PC-9 (cell line): ENCODE measurements at regions not wholly inside any gene's neighbourhood (a gene's known extent, or its start where the extent isn't known, plus 50 kb on each side); places are given as distances from the start of the nearest gene placed in this dataset.

ENCODE experiments used
- BruUV-seq: library from RNA; stranded (reverse); fragments of 400-500 nt; replicated peaks from 2 replicates; lab custom pipeline; 2021; lab: Mats Ljungman, UMichigan
- CTCF ChIA-PET: fragments of 300-600 bp; sonication (Branson Sonifier 250); formaldehyde crosslinking; loops from one replicate; lab custom pipeline; 2022; ENCODE audit warnings: antibody characterized with exemption; lab: Charles Lee
- POLR2A ChIA-PET: fragments of 300-600 bp; sonication (Branson Sonifier 250); formaldehyde crosslinking; loops from one replicate; lab custom pipeline; 2022; ENCODE audit warnings: antibody characterized with exemption; ENCODE audit not compliant: unreplicated experiment; lab: Charles Lee
- DNase-seq, 2 experiments: peaks; one replicate each; pipeline versions ENCODE4 v3.0.0 to v3.0.0-alpha.2; 2015 to 2022; ENCODE audit warnings: mixed read lengths in 1 of 2
- H2AFZ ChIP-seq: fragments of 200-600 bp; sonication (generic); 2 replicates; pipeline ENCODE4 v1.8.1; 2017; ENCODE audit warnings: antibody characterized with exemption
- H3F3A ChIP-seq: fragments of 200-600 bp; sonication (generic); 2 replicates; pipeline ENCODE4 v1.8.1; 2017; ENCODE audit warnings: antibody characterized with exemption, mild to moderate bottlenecking, low read depth; ENCODE audit not compliant: insufficient read depth
- H3K27ac ChIP-seq: fragments of 200-600 bp; sonication (generic); 2 replicates; pipeline ENCODE4 v1.6.1; 2016; ENCODE audit warnings: mixed run types
- H3K27me3 ChIP-seq: fragments of 200-600 bp; sonication (generic); 2 replicates; pipeline ENCODE4 v1.6.1; 2016; ENCODE audit warnings: low read depth, mixed run types; ENCODE audit not compliant: insufficient read depth
- H3K36me3 ChIP-seq: fragments of 200-600 bp; sonication (generic); 2 replicates; pipeline ENCODE4 v1.6.1; 2016; ENCODE audit warnings: low read depth, mixed run types
- H3K4me1 ChIP-seq: fragments of 200-600 bp; sonication (generic); replicated peaks from 2 replicates; pipeline ENCODE4 v1.6.1; 2016; ENCODE audit warnings: mixed run types; ENCODE audit not compliant: insufficient read depth
- H3K4me2 ChIP-seq: fragments of 200-600 bp; sonication (generic); 2 replicates; pipeline ENCODE4 v1.6.1; 2017; ENCODE audit warnings: mixed run types
- H3K4me3 ChIP-seq: fragments of 200-600 bp; sonication (generic); 2 replicates; pipeline ENCODE4 v1.6.1; 2016; ENCODE audit warnings: mixed run types
- H3K79me2 ChIP-seq: fragments of 200-600 bp; sonication (generic); 2 replicates; pipeline ENCODE4 v1.6.1; 2017; ENCODE audit warnings: low read depth, mixed run types
- H3K9me2 ChIP-seq: fragments of 200-600 bp; sonication (generic); 2 replicates; pipeline ENCODE4 v1.8.1; 2017; ENCODE audit warnings: mild to moderate bottlenecking; ENCODE audit not compliant: insufficient read depth
- H3K9me3 ChIP-seq: fragments of 200-600 bp; sonication (generic); 2 replicates; pipeline ENCODE4 v1.8.1; 2016; ENCODE audit warnings: low read depth; ENCODE audit not compliant: insufficient read depth
- H4K20me1 ChIP-seq: fragments of 200-600 bp; sonication (generic); 2 replicates; pipeline ENCODE4 v1.8.1; 2017; ENCODE audit not compliant: insufficient read depth
- CTCF ChIP-seq: fragments of 200-600 bp; sonication (generic); conservative IDR thresholded peaks from 2 replicates; pipeline ENCODE4 v1.6.1; 2017; ENCODE audit warnings: mixed run types, antibody characterized with exemption, mild to moderate bottlenecking, moderate library complexity
- EZH2 ChIP-seq: fragments of 200-600 bp; sonication (generic); IDR thresholded peaks from 2 replicates; pipeline ENCODE4 v1.8.0; 2017; ENCODE audit warnings: antibody characterized with exemption, low read depth
- intact Hi-C: fragments of 100-400 bp; cut with micrococcal nuclease; formaldehyde crosslinking; loops from one replicate; pipeline ENCODE4 v1.10.0; 2022; ENCODE audit not compliant: unreplicated experiment

- DNase-seq: no peak
Measured at GRCh38 chr16:9327253-9327652, 235.8 kb downstream of the HAPSTR1 start.

GRCh38 chr16:9328411-9328810 lies 237.0 kb downstream of the HAPSTR1 start:
- no TSS peak for BruUV-seq
- Histone ChIP-seq H3F3A (no peaks in the 10 kb centered on the region), H3K79me2 (no peaks in the 10 kb centered on the region), H2AFZ (no peak overlapping the region), H3K4me1 (no peaks in the 10 kb centered on the region), H3K27me3 (peaks cover 48% of the 10 kb centered on the region), H4K20me1 (no peaks in the 10 kb centered on the region), H3K9me3 (no peaks in the 10 kb centered on the region), H3K9me2 (no peaks in the 10 kb centered on the region), H3K4me3 (no peak overlapping the region), H3K4me2 (no peak overlapping the region), H3K36me3 (no peaks in the 10 kb centered on the region), H3K27ac (no peak overlapping the region)
- POLR2A ChIA-PET: interaction anchor here (0.7 kb wide), 1 partner anchor 1133 kb away, joined by 3 read pairs; no protein-coding TSS in a partner anchor
- intact Hi-C loops: no loop called here
- no peak for DNase-seq
- no peak for TF ChIP-seq CTCF
- TF ChIP-seq EZH2: no peak
- CTCF ChIA-PET: no interaction called here

More at GRCh38 chr16:9327253-9327652, 235.8 kb downstream of the HAPSTR1 start:
- Histone ChIP-seq H3K27ac (no peak overlapping the region), H3K9me3 (no peaks in the 10 kb centered on the region), H3K9me2 (no peaks in the 10 kb centered on the region), H3K4me1 (no peaks in the 10 kb centered on the region), H3K27me3 (peaks cover 41% of the 10 kb centered on the region), H4K20me1 (no peaks in the 10 kb centered on the region), H3F3A (no peaks in the 10 kb centered on the region), H3K79me2 (no peaks in the 10 kb centered on the region), H3K4me2 (no peak overlapping the region), H2AFZ (no peak overlapping the region), H3K4me3 (no peak overlapping the region), H3K36me3 (no peaks in the 10 kb centered on the region)
- TF ChIP-seq CTCF (no peak), EZH2 (no peak)
- intact Hi-C loops: no loop called here
- ChIA-PET CTCF (no interaction called here), POLR2A (no interaction called here)
- BruUV-seq: no TSS peak

GRCh38 chr16:9330095-9330494 lies 238.7 kb downstream of the HAPSTR1 start:
- Histone ChIP-seq H3K4me1 (no peaks in the 10 kb centered on the region), H3K27me3 (peaks cover 50% of the 10 kb centered on the region), H3K36me3 (no peaks in the 10 kb centered on the region), H3K79me2 (no peaks in the 10 kb centered on the region), H3K27ac (no peak overlapping the region), H4K20me1 (no peaks in the 10 kb centered on the region), H3F3A (no peaks in the 10 kb centered on the region), H3K9me2 (no peaks in the 10 kb centered on the region), H2AFZ (no peak overlapping the region), H3K4me3 (no peak overlapping the region), H3K9me3 (no peaks in the 10 kb centered on the region), H3K4me2 (no peak overlapping the region)
- no peak for TF ChIP-seq CTCF
- TF ChIP-seq EZH2: no peak
- no peak for DNase-seq
- BruUV-seq: no TSS peak
- ChIA-PET CTCF (no interaction called here), POLR2A (no interaction called here)
- intact Hi-C loops: no loop called here
